Activated CD4-positive, alpha-beta T cell treated with anti-CD3 and anti-CD28 coated beads, Interleukin-2, amount 10 ng/mL, durations not matched to agents 7 days and 5 days (primary cell): ENCODE measurements at regions not wholly inside any gene's neighbourhood (a gene's known extent, or its start where the extent isn't known, plus 50 kb on each side); places are given as distances from the start of the nearest gene placed in this dataset.
"Not testable (repeated sequence)": the region's sequence is repeated elsewhere in the genome, so short reads cannot be mapped to it uniquely, and the experiment has no call there.

Experiments used
- CTCF ChIA-PET: fragments of 350-600 bp; sonication (Branson Sonifier 250); formaldehyde crosslinking; loops from one replicate; lab custom pipeline; 2021; ENCODE audit warnings: antibody characterized with exemption; lab: Charles Lee
- POLR2A ChIA-PET: fragments of 350-600 bp; sonication (Branson Sonifier 250); formaldehyde crosslinking; loops from one replicate; lab custom pipeline; 2021; ENCODE audit warnings: antibody characterized with exemption; lab: Charles Lee
- DNase-seq: peaks from one replicate; pipeline ENCODE4 v3.0.0-alpha.2; 2020
- H3K27ac Mint-ChIP-seq: one replicate; pipeline ENCODE4 v1.8.0; 2021; ENCODE audit warnings: mild to moderate bottlenecking, moderate library complexity, mixed read lengths
- H3K27me3 Mint-ChIP-seq: one replicate; pipeline ENCODE4 v1.8.0; 2021; ENCODE audit warnings: mixed read lengths
- H3K36me3 Mint-ChIP-seq: one replicate; pipeline ENCODE4 v1.8.0; 2021; ENCODE audit warnings: low read depth, mixed read lengths
- H3K4me1 Mint-ChIP-seq: one replicate; pipeline ENCODE4 v1.8.0; 2021; ENCODE audit warnings: mixed read lengths
- H3K4me3 Mint-ChIP-seq: one replicate; pipeline ENCODE4 v1.8.0; 2021; ENCODE audit warnings: mild to moderate bottlenecking, moderate library complexity, mixed read lengths
- H3K9me3 Mint-ChIP-seq: one replicate; pipeline ENCODE4 v1.8.0; 2021; ENCODE audit warnings: mixed read lengths

DNA sequence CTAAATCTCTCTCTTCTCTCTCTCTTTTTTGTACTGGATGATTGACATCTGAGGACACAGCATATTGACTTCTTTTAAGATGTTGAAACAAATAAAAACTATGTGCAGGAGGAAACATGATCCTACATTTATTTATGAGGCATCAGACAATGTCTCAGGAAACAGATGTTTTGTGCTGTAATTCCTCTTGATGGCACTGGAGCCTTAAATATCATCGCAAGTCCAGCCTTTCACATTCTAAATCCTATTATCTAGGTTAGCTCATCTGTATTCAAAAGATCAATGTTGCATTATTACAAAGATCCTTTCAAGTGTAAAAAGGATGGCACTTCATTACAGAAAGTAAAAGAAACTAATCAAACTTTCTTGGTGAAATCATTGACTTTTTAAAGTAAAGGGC, 63.9 kb downstream of the MAT2B start:
- DNase-seq: no peak
- ChIA-PET POLR2A (no interaction called here), CTCF (no interaction called here)
- H3K9me3 Mint-ChIP-seq: no peaks in the 10 kb centered on the region
- peaks cover 15% of the 10 kb centered on the region for H3K4me1 Mint-ChIP-seq
- H3K4me3 Mint-ChIP-seq: no peak overlapping the region
- H3K36me3 Mint-ChIP-seq: no peaks in the 10 kb centered on the region
- H3K27ac Mint-ChIP-seq: no peak overlapping the region
- peaks cover 56% of the 10 kb centered on the region for H3K27me3 Mint-ChIP-seq

DNA sequence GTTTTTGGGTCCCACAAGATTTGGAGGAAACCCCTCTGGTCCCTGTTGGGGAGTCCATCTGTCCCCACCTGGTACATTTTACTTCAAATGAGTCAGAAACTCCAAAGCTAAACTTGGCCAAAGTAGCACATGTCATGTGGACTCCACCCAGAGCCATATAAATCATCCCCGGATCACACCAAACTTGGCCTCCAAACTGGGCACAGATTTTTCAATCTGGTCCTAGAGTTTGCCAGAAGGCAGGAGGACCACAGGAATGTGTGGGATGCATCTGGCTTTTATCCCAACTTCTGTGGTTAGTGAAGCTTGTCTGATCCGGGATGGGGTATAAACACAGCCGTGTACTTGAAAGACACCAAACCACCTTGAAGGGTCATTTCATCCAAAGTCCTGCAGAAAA, 66.3 kb downstream of the MAT2B start:
- Mint-ChIP-seq H3K9me3 (no peaks in the 10 kb centered on the region), H3K27ac (no peak overlapping the region), H3K27me3 (peaks cover 34% of the 10 kb centered on the region), H3K4me1 (peaks cover 2% of the 10 kb centered on the region), H3K4me3 (no peak overlapping the region), H3K36me3 (no peaks in the 10 kb centered on the region)
- CTCF ChIA-PET: no interaction called here
- POLR2A ChIA-PET: no interaction called here
- no peak for DNase-seq

DNA sequence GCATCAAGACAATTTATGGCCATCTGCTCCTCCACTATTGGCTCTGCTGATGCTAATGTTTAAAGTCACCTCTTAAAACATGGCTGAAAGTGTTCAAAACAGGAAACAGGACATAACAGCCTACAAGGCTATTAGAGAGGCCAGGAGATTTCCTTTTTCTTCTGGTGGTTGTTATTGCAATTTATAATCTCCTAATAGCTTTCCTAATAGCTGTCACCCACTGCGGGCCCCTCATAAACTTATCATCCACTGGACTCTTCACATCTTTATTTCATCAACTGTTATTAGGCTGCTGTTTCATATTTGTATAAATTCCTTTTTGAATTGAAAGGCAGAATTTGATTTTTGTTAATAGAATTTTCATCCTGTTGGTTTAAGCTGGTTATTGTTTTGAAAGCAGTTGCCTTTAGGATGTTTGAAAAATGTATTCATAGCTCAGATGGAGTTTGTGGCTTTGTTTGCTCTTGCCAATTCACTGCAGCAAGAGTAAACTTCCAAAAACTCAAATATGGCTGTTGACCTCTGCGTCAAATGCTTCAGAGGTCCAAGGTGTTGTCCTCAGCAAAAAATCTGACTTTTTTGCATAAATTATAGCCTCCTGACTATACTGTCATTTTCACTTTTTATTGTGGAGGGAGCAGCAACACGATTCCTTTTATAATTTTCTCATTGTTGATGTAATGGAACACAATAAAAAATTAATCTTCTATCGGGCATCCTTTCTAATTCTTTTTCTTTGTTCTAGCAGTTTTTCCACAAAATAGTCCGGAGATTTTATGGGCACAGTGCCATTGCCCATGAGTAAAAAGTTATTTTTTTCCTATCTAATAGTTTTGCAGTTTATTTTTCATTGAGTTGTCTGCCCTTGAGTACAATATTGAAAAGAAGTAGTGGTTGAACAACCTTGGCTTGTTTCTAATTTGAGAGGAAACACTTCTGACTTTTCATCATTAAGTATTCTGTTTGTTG, 69.3 kb downstream of the MAT2B start:
- ChIA-PET CTCF (no interaction called here), POLR2A (no interaction called here)
- Mint-ChIP-seq H3K27ac (no peak overlapping the region), H3K27me3 (peaks cover 12% of the 10 kb centered on the region), H3K4me3 (no peak overlapping the region), H3K4me1 (no peaks in the 10 kb centered on the region), H3K36me3 (no peaks in the 10 kb centered on the region), H3K9me3 (peaks cover 2% of the 10 kb centered on the region)
- DNase-seq: no peak

DNA sequence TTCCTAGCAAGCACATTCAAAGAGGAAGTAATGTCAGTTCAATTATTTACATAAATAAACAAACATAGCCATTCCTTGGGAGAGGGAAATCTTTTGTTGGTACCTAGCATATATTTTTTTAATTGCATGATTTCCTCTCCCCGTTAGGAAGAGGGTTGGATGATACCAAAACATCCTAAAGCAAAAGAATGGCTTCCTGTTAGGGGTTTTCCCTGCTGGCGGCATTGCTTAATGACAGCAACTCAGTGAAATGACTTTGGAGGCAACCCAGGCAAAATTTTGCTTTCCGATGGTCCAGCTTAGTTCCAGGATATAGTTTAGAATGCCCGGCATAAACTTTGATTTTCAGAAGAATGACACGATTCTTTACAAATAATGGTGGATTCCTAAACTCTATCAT, 73.2 kb downstream of the MAT2B start:
- CTCF ChIA-PET: interaction anchor here (0.6 to 0.7 kb wide), 2 partner anchors 442 to 528 kb away, joined by 3 to 4 read pairs; no protein-coding TSS in a partner anchor
- no peak for DNase-seq
- H3K4me3 Mint-ChIP-seq: no peak overlapping the region
- peaks cover 7% of the 10 kb centered on the region for H3K27me3 Mint-ChIP-seq
- H3K36me3 Mint-ChIP-seq: no peaks in the 10 kb centered on the region
- H3K9me3 Mint-ChIP-seq: peaks cover 5% of the 10 kb centered on the region
- POLR2A ChIA-PET: no interaction called here
- no peaks in the 10 kb centered on the region for H3K4me1 Mint-ChIP-seq
- H3K27ac Mint-ChIP-seq: no peak overlapping the region

DNA sequence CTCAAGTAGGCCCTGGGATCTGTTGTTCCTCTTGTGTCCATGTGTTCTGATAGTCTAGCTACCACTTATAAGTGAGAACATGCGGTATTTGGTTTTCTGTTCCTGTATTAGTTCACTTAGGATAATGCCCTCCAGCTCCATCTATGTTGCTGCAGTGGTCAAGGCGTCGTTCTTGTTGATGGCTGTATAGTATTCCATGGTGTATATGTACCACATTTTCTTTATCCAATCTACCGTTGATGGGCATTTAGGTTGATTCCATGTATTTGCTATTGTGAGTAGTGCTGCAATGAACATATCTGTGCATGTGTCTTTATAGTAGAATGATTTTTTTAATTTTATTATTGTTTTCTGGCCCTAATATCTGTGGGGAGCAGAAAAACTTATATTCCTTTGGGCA, 74.3 kb downstream of the MAT2B start:
- H3K27me3 Mint-ChIP-seq: peaks cover 3% of the 10 kb centered on the region
- no peaks in the 10 kb centered on the region for H3K36me3 Mint-ChIP-seq
- peaks cover 5% of the 10 kb centered on the region for H3K9me3 Mint-ChIP-seq
- H3K4me1 Mint-ChIP-seq: no peaks in the 10 kb centered on the region
- DNase-seq: no peak
- no peak overlapping the region for H3K4me3 Mint-ChIP-seq
- POLR2A ChIA-PET: no interaction called here
- CTCF ChIA-PET: no interaction called here
- H3K27ac Mint-ChIP-seq: no peak overlapping the region

DNA sequence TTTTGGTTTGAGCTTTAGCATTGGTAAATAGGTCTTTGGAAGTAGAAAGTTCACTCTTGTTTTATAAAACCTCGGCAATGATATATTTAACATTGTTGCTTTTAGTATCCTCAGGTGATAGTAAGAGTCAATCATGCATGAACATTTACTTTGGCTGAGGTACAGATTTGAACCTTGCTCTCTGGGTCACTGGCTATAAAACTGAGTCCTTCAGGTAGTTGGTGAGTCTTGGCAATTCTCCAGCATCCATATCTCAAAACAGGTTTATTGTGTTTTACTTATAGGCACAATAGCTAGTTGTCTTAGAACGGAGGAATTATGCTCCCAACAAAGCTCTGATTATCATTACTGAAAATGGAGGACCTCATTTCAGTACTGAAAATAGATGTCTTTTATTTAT, 75.1 kb downstream of the MAT2B start:
- peaks cover 3% of the 10 kb centered on the region for H3K27me3 Mint-ChIP-seq
- DNase-seq: no peak
- no peak overlapping the region for H3K27ac Mint-ChIP-seq
- H3K4me3 Mint-ChIP-seq: no peak overlapping the region
- peaks cover 5% of the 10 kb centered on the region for H3K9me3 Mint-ChIP-seq
- no peaks in the 10 kb centered on the region for H3K4me1 Mint-ChIP-seq
- CTCF ChIA-PET: no interaction called here
- H3K36me3 Mint-ChIP-seq: no peaks in the 10 kb centered on the region
- POLR2A ChIA-PET: no interaction called here

DNA sequence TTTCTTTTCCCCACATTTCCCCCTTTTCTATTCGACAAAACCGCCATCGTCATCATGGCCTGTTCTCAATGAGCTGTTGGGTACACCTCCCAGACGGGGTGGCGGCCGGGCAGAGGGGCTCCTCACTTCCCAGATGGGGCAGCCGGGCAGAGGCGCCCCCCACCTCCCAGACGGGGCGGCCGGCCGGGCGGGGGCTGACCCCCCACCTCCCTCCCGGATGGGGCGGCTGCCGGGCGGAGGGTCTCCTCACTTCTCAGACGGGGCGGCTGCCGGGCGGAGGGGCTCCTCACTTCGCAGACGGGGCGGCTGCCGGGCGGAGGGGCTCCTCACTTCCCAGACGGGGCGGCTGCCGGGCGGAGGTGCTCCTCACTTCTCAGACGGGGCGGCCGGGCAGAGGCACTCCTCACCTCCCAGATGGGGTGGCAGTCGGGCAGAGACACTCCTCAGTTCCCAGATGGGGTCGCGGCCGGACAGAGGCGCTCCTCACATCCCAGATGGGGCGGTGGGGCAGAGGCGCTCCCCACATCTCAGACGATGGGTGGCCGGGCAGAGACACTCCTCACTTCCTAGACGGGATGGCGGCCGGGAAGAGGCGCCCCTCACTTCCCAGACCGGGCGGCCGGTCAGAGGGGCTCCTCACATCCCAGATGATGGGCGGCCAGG, 78.2 kb downstream of the MAT2B start:
- POLR2A ChIA-PET, DNase-seq, H3K27ac Mint-ChIP-seq, H3K4me3 Mint-ChIP-seq, H3K36me3 Mint-ChIP-seq, H3K4me1 Mint-ChIP-seq, CTCF ChIA-PET, H3K9me3 Mint-ChIP-seq, H3K27me3 Mint-ChIP-seq: not testable (repeated sequence)

DNA sequence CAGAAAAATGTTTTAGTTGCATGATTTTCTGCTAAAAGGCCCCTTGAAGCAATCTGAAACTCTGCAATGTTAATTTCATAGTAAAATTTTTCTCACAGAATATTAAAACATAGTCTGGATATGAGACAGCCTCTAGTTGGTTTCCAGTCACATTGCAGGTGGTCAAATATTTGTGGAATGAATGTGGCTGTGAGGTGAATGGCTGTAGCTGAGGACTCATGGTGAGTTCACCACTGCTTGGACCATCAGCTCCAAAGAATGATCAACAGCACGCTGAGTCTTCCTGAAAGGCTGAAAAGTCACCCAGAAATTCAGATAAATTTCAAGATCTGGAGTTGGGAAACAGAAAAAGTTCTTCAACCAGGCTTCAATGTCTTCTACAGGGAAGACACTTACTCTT, 79.8 kb downstream of the MAT2B start:
- no peak overlapping the region for H3K4me3 Mint-ChIP-seq
- H3K4me1 Mint-ChIP-seq: no peaks in the 10 kb centered on the region

DNA sequence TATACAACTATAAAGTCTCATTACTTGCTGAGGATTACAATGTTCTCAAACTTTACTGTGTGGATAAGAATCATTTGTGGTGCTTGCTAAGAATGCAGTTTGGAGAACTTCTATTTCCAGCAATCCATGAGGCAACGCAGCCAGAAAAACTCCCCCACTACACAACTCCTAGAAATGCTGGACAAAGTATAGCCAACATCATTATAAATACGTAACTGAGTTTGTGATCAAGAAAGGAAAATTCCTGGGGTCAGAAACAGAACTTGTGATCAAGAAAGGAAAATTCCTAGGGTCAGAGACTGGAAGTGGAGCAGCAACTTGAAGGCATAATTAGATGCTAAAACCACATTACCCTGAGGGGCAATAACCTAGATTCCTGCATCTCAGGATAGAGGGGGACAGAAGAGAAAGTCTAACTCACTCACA, 81.1 kb downstream of the MAT2B start:
- ChIA-PET CTCF (no interaction called here), POLR2A (no interaction called here)
- no peak for DNase-seq
- Mint-ChIP-seq H3K36me3 (no peaks in the 10 kb centered on the region), H3K27me3 (no peaks in the 10 kb centered on the region), H3K4me1 (no peaks in the 10 kb centered on the region), H3K4me3 (no peak overlapping the region), H3K27ac (no peak overlapping the region), H3K9me3 (no peaks in the 10 kb centered on the region)

More for the DNA sequence above, 79.8 kb downstream of the MAT2B start:
- ChIA-PET POLR2A (no interaction called here), CTCF (no interaction called here)
- Mint-ChIP-seq H3K27ac (no peak overlapping the region), H3K9me3 (peaks cover 2% of the 10 kb centered on the region), H3K27me3 (no peaks in the 10 kb centered on the region), H3K36me3 (no peaks in the 10 kb centered on the region)
- no peak for DNase-seq

DNA sequence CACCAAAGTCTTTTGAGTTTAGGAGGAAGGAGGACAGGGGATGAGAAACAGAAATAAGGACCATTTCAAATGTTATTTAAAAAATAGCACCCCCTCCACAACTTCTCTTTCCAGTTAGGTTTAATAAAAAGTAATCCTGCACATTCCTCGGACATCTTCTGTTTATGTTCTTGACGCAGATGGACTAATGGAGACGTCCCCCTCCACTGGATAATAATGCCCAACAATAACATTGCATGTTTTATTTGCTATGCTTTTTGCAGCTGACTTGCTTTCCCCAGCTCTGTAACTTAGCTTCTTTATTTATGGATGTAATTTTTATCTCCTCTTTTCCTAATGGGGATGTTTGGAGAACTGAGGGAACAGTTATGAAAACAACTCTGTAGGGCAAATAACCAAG, 89.5 kb downstream of the MAT2B start:
- ChIA-PET POLR2A (no interaction called here), CTCF (no interaction called here)
- Mint-ChIP-seq H3K9me3 (no peaks in the 10 kb centered on the region), H3K27me3 (peaks cover 2% of the 10 kb centered on the region), H3K27ac (no peak overlapping the region), H3K4me1 (no peaks in the 10 kb centered on the region), H3K36me3 (no peaks in the 10 kb centered on the region), H3K4me3 (no peak overlapping the region)
- no peak for DNase-seq

DNA sequence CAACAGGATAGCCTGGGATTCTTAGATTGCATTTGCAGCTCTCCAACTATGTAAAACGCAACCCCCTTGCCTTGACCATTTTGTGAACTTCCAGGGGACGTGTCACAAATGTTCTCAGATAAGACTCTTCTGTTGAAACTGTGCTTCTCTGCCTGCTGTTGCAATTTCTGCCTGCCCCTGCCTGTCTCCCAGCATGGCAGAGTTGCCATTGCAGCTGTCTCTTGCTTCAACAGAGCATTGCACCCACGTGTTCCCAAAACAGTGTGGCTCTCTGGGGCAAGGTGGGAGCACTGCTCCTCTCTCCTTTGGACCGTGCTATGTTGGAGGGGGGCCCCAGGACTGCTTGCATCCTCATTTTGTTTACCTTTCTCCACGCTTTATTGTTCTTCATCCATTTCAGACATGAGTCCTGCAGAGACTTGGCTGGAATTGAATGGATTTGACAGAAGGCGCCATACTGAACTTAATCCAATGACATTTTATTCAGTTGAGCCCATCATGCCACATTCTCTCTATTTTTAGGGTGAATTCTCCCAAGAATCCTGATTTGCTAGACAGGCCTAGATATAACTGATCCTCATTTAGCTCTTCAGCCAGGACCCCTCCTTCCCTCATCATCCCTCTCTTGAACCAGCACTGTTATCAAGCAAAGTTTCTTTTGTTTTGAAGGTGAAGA, 90.7 kb downstream of the MAT2B start:
- DNase-seq: no peak
- CTCF ChIA-PET: no interaction called here
- Mint-ChIP-seq H3K36me3 (no peaks in the 10 kb centered on the region), H3K4me3 (no peak overlapping the region), H3K4me1 (no peaks in the 10 kb centered on the region), H3K9me3 (no peaks in the 10 kb centered on the region), H3K27ac (no peak overlapping the region), H3K27me3 (peaks cover 2% of the 10 kb centered on the region)
- POLR2A ChIA-PET: no interaction called here

DNA sequence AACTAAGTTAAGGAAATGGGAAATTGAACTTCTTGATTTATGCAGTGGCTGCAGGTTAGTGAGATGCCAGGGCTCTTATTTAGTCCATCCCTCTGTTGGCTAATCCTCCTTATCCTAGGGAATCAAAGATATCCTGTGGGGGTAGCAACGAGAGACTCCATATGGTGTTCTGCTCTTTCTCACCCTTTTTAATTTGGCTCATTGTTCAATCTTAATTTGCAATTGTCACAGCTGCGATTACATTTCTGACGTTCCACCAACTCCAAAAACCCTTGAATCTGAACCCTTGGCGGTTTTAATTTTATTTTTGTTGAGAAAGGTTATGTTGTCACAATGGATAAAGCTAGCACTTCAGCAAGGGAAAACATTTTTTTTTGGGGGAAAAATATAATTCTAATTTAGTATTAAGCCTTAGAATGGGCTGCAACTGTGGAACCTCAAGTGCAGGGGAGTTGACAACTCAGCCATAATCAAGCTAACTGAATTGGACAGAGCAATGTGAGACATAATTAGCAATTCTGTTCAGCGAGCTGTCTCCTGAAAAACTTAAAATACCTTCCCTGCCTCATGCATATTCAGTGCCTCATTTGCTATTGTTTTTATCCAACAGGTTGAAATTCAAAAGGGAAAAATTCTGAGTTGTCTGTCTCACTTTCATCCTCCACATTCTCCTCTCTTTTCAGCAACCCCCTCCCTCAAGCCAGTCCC, 91.3 kb downstream of the MAT2B start:
- Mint-ChIP-seq H3K27ac (no peak overlapping the region), H3K4me3 (no peak overlapping the region), H3K36me3 (no peaks in the 10 kb centered on the region), H3K27me3 (peaks cover 2% of the 10 kb centered on the region), H3K4me1 (no peaks in the 10 kb centered on the region), H3K9me3 (no peaks in the 10 kb centered on the region)
- ChIA-PET POLR2A (no interaction called here), CTCF (no interaction called here)
- DNase-seq: no peak
